ENCODE measurements at regions not wholly inside any gene's neighbourhood (a gene's known extent, or its start where the extent isn't known, plus 50 kb on each side); places are given as distances from the start of the nearest gene placed in this dataset.
A peak's percentile ranks its signal among the peaks of the same experiment; 100 is the strongest.

DNA sequence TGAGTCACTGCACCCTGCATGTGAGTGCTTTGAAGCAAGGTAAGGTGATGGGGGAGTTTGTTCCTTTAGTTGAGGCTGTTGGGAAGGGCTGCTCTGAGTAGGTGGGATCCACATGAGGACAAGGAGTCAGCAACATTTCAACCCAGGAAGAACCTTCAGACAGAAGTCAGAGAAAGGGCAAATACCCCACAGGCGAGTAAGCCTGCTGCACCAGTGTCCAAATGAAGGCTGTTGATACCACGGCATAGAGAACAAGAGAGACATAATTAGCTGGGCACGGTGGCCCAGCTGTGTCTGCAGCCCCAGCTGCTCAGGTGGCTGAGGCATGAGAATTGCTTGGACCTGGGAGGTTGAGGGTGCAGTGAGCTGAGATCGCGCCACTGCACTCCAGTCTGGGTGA is 54.3 kb upstream of the CLMP start:
- no peak overlapping the region for H3K27ac Mint-ChIP-seq (ENCODE audit: low read depth, unreplicated experiment)
- H3K9me3 Mint-ChIP-seq (ENCODE audit: unreplicated experiment): no peaks in the 10 kb centered on the region
- H3K4me1 Mint-ChIP-seq (ENCODE audit: insufficient read depth, unreplicated experiment): peaks cover 18% of the 10 kb centered on the region
- H3K27me3 Mint-ChIP-seq (ENCODE audit: insufficient read depth, unreplicated experiment): no peaks in the 10 kb centered on the region
- intact Hi-C loops (cut with micrococcal nuclease): no loop called here
- no TSS peak for BruUV-seq (replicated peaks)
- TF ChIP-seq, protein P1, sequence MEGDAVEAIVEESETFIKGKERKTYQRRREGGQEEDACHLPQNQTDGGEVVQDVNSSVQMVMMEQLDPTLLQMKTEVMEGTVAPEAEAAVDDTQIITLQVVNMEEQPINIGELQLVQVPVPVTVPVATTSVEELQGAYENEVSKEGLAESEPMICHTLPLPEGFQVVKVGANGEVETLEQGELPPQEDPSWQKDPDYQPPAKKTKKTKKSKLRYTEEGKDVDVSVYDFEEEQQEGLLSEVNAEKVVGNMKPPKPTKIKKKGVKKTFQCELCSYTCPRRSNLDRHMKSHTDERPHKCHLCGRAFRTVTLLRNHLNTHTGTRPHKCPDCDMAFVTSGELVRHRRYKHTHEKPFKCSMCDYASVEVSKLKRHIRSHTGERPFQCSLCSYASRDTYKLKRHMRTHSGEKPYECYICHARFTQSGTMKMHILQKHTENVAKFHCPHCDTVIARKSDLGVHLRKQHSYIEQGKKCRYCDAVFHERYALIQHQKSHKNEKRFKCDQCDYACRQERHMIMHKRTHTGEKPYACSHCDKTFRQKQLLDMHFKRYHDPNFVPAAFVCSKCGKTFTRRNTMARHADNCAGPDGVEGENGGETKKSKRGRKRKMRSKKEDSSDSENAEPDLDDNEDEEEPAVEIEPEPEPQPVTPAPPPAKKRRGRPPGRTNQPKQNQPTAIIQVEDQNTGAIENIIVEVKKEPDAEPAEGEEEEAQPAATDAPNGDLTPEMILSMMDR (IDR thresholded peaks at IDR 0.05; ENCODE audit: unreplicated experiment): no peak
- ChIA-PET CTCF (interaction anchor here (0.6 to 3.8 kb wide), 9 partner anchors 13 to 172 kb away, joined by 3 to 65 read pairs (median 6); no protein-coding TSS in a partner anchor), POLR2A (no interaction called here)
- H3K36me3 Mint-ChIP-seq (ENCODE audit: insufficient read depth, unreplicated experiment): no peaks in the 10 kb centered on the region
- no peak overlapping the region for H3K4me3 Mint-ChIP-seq (ENCODE audit: unreplicated experiment)
- DNase-seq (ENCODE audit: unreplicated experiment): no peak

DNA sequence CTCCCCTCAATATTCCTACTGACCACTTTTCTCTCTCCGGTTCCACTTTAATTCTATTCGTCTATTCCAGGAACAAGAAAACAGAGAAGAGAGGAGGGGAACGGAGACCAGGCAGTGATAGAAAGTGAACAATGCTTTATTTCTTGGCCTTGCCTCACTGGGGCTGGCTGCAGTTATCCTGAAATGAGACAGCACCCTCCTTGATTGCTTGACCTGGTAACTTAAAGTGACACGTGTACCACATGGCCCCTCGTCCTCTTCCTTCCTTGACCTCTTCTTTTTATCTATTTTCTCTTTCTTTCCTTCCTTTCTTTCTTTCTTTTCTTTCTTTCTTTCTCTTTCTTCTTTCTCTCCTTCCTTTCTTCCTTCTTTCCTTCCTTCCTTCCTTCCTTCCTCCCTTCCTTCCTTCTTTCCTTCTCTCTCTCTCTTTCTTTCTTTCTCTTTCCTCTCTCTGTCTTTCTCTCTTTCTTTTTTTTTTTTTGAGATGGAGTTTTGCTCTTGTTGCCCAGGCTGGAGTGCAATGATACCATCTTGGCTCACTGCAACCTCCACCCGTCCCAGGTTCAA is 52.8 kb upstream of the CLMP start:
- POLR2A ChIA-PET: interaction anchor here (0.7 to 1.7 kb wide), 5 partner anchors 36 to 154 kb away, joined by 3 to 25 read pairs (median 4); no protein-coding TSS in a partner anchor
- Mint-ChIP-seq H3K4me1 (ENCODE audit: insufficient read depth, unreplicated experiment) (peaks cover 18% of the 10 kb centered on the region), H3K27me3 (ENCODE audit: insufficient read depth, unreplicated experiment) (no peaks in the 10 kb centered on the region), H3K27ac (ENCODE audit: low read depth, unreplicated experiment) (no peak overlapping the region), H3K4me3 (ENCODE audit: unreplicated experiment) (no peak overlapping the region), H3K36me3 (ENCODE audit: insufficient read depth, unreplicated experiment) (no peaks in the 10 kb centered on the region), H3K9me3 (ENCODE audit: unreplicated experiment) (no peaks in the 10 kb centered on the region)
- BruUV-seq (replicated peaks): no TSS peak
- CTCF ChIA-PET: interaction anchor here (0.6 to 12.4 kb wide), 31 partner anchors 9 to 282 kb away, joined by 3 to 487 read pairs (median 6); partner anchors contain the start of gene CLMP
- DNase-seq (ENCODE audit: unreplicated experiment): no peak
- intact Hi-C loops (cut with micrococcal nuclease): loop anchor here (1.0 to 2.0 kb wide), 5 partner anchors 53 to 187 kb away; partner anchors contain the start of gene CLMP
- TF ChIP-seq, protein P1 (IDR thresholded peaks at IDR 0.05; ENCODE audit: unreplicated experiment): no peak

- TF ChIP-seq, protein P1 (IDR thresholded peaks at IDR 0.05; ENCODE audit: unreplicated experiment): no peak
- H3K9me3 Mint-ChIP-seq (ENCODE audit: unreplicated experiment): no peaks in the 10 kb centered on the region
- CTCF ChIA-PET: interaction anchor here (0.6 to 12.4 kb wide), 41 partner anchors 9 to 380 kb away, joined by 3 to 487 read pairs (median 4); partner anchors contain the start of gene CLMP
- BruUV-seq (replicated peaks): no TSS peak
- no peak for DNase-seq (ENCODE audit: unreplicated experiment)
- peaks cover 17% of the 10 kb centered on the region for H3K4me1 Mint-ChIP-seq (ENCODE audit: insufficient read depth, unreplicated experiment)
- H3K36me3 Mint-ChIP-seq (ENCODE audit: insufficient read depth, unreplicated experiment): no peaks in the 10 kb centered on the region
- intact Hi-C loops (cut with micrococcal nuclease): loop anchor here (1.0 to 2.0 kb wide), 5 partner anchors 53 to 187 kb away; partner anchors contain the start of gene CLMP
- no peak overlapping the region for H3K4me3 Mint-ChIP-seq (ENCODE audit: unreplicated experiment)
- H3K27ac Mint-ChIP-seq (ENCODE audit: low read depth, unreplicated experiment): no peak overlapping the region
- H3K27me3 Mint-ChIP-seq (ENCODE audit: insufficient read depth, unreplicated experiment): no peaks in the 10 kb centered on the region
- POLR2A ChIA-PET: interaction anchor here (0.6 to 1.7 kb wide), 8 partner anchors 35 to 184 kb away, joined by 3 to 25 read pairs (median 4); no protein-coding TSS in a partner anchor
Measured at GRCh38 chr11:123247496-123247799, 52.4 kb upstream of the CLMP start.

- peak; percentile 85 for DNase-seq (ENCODE audit: unreplicated experiment)
- POLR2A ChIA-PET: interaction anchor here (0.6 to 1.7 kb wide), 9 partner anchors 35 to 184 kb away, joined by 3 to 25 read pairs (median 3); no protein-coding TSS in a partner anchor
- CTCF ChIA-PET: interaction anchor here (0.7 to 12.4 kb wide), 50 partner anchors 9 to 380 kb away, joined by 3 to 487 read pairs (median 4); partner anchors contain the start of gene CLMP
- Mint-ChIP-seq H3K4me3 (ENCODE audit: unreplicated experiment) (no peak overlapping the region), H3K4me1 (ENCODE audit: insufficient read depth, unreplicated experiment) (peaks cover 12% of the 10 kb centered on the region), H3K9me3 (ENCODE audit: unreplicated experiment) (no peaks in the 10 kb centered on the region), H3K27ac (ENCODE audit: low read depth, unreplicated experiment) (no peak overlapping the region), H3K36me3 (ENCODE audit: insufficient read depth, unreplicated experiment) (no peaks in the 10 kb centered on the region), H3K27me3 (ENCODE audit: insufficient read depth, unreplicated experiment) (no peaks in the 10 kb centered on the region)
- TF ChIP-seq, protein P1 (IDR thresholded peaks at IDR 0.05; ENCODE audit: unreplicated experiment): peak; percentile 94
- intact Hi-C loops (cut with micrococcal nuclease): loop anchor here (1.0 to 2.0 kb wide), 5 partner anchors 52 to 186 kb away; partner anchors contain the start of gene CLMP
- no TSS peak for BruUV-seq (replicated peaks)
Measured at GRCh38 chr11:123246749-123247495, 51.9 kb upstream of the CLMP start.

Measured in MCF 10A (cell line).